ENCODE measurements at regions not wholly inside any gene's neighbourhood (a gene's known extent, or its start where the extent isn't known, plus 50 kb on each side); places are given as distances from the start of the nearest gene placed in this dataset.
"Not testable (repeated sequence)": the region's sequence is repeated elsewhere in the genome, so short reads cannot be mapped to it uniquely, and the experiment has no call there.

- no peak for DNase-seq (ENCODE audit: low read depth in 4 of 4, low spot score in 2 of 4)
These were observed 93.3 kb upstream of the ADAMTS5 start for GRCh38 chr21:27060190-27060589.

DNA sequence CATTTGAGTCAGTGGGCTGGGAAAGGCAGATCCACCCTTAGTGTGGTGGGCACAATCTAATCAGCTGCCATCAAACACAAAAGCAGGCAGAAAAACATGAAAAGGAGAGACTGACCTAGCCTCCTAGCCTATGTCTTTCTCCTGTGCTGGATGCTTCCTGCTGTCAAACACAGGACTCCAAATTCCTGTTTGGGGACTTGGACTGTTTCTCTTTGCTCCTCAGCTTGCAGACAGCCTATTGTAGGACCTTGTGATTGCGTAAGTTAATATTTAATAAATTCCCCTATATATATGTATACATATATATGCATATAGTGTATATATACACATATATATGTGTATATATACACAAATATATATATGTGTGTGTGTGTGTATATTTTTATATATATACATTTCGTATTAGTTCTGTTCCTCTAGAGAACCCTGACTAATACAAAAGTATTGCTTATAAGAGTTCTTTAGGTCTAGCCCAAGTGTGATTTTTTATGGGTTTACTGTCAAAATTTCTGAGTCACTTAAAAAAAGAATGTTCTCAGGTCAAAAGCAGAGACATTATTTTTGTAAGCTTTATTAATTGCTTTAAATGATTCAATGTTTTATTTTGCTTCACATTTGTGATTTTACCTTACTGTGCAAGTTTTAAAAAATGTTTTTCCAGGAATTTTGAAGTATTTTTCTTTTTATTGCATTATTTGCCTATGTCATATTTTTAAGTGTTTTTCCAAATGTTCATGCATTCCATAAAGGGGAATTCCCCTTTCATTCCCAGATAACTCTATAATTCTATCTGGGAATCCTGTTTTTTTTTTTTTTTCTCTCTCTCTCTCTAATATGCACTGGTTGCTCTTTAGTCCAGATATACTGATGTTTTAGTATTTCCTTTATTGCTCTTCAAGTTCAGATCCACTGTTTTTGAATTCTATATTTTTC is 92.1 kb upstream of the ADAMTS5 start:
- no peak for DNase-seq (ENCODE audit: low read depth in 4 of 4, low spot score in 2 of 4)

DNA sequence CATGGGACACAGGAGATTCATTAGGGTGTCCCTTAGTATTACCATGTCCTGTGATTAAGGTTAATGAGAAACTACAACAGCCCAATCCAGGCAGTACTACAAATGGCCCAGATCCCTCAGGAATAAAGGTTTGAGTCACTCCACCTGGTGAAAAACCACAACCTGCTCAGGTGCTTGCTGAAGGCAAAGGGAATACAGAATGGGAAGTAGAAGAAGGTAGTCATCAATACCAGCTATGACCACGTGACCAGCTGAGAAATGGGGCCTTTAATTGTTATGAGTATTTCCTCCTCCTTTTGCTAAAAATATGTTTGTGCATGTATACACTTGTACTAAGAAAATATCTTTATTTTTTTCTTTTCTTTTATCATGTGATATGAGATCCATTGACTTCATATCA is 91.1 kb upstream of the ADAMTS5 start:
- no peak for DNase-seq (ENCODE audit: low read depth in 4 of 4, low spot score in 2 of 4)

GRCh38 chr21:27047658-27048314 is 80.9 kb upstream of the ADAMTS5 start:
- no peak for DNase-seq (ENCODE audit: low read depth in 4 of 4, low spot score in 2 of 4)

GRCh38 chr21:27047283-27047657 is 80.4 kb upstream of the ADAMTS5 start:
- DNase-seq (ENCODE audit: low read depth in 4 of 4, low spot score in 2 of 4): peak in 1 of 4 donors; percentile 21

DNA sequence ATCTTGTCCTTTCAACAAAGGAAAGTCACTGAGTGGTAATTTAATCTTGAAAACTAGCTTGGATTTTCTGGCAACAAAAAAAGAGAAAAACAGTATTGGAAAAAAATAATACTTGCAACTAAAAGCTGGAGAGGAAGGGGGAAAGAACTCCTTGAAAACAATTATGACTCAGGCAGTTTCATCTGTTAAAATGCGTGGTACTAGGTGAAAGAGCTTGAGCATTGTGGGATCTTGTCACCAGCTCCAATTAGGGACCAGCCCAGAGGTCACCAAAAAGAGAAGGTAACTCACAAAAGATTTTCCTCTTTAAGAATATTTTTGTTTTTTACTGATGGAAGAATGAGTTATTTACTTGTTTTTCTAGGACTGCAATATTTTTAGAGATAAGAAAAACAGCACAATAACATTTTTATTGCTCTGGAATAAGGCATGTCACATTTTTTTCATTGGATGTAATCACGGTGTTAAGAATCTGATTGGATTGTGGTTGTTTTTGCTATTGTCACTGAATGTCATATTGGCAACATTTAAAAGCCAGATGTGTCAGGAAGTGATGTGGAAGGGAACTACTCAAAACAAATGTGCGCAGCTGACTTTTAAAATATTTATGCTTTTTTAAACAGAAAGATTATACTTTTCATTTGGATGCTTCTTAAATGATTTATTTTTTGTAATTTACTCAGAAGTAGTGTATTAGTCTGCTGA is 78.5 kb upstream of the ADAMTS5 start:
- DNase-seq (ENCODE audit: low read depth in 4 of 4, low spot score in 2 of 4): no peak

GRCh38 chr21:27043377-27043776 is 76.5 kb upstream of the ADAMTS5 start:
- DNase-seq (ENCODE audit: low read depth in 4 of 4, low spot score in 2 of 4): no peak

DNA sequence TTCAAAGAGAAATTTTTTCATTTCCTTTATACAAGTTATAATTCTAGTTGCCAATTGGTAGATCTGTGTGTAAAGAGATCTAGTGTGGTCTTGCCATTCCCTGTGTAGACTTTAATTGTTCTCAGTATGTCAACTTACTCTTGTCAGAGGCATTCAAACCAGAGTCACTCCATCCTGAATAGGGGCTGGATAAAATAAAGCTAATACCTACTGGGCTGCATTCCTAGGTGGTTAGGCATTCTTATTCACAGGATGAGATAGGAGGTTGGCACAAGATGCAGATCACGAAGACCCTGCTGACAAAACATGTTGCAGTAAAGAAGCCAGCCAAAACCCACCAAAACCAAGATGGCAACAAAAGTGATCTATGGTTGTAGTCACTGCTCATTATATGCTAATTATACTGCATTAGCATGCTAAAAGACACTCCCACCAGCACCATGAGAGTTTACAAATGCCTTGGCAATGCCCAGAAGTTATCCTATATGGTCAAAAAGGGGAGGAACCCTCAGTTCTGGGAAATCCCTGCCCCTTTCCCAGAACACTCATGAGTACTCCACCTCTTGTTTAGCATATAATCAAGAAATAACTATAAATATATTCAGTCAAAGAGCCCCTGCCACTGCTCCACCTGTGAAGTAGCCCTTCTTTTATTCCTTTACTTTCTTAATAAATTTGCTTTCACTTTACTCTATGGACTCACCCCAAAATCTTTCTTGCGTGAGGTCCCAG is 74.0 kb upstream of the ADAMTS5 start:
- no peak for DNase-seq (ENCODE audit: low read depth in 4 of 4, low spot score in 2 of 4)

DNA sequence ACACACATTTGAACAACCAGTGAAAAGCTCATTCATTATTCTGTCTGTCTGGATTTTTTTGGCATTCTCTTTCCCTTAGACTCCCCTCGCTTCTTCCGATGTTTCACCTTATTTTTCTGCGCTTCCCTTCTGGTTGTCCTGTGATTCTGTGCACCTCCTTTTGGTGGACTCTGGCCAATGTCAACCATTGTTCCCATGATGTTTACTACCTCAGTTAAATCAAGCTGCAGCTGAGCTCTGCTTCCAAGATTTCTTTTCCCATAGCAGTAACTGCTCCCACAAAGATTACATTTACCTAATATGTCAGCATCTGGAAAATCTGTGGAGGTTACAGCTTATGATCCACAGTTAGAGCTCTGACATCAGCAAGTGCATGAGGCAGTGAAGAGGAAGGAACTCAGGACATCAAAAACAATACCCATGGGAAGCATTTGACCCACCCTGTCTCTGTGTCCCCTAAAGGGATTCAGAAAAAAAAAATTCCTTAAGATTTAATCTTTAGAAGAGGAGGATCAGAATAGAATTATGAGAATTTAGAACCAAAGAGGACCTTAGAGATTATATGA is 69.9 kb upstream of the ADAMTS5 start:
- no peak for DNase-seq (ENCODE audit: low read depth in 4 of 4, low spot score in 2 of 4)

DNA sequence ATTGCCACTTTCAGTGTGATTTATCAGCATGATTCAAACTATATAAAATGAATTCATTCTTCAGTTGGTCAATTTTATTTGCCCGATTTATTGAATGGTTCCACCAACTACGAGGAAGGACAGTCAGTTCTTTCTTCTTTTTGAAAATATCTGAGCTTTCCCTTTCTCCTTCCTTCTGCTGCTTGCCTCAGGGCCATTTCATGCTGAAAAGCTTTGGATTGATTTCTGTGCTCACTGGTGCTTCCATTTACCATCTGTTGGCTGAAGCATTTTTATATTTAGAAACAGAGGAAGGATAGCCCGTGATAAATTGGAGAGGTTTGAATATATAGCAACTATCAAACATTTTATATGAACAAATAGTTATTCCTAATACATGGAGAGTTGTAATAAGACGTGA is 68.9 kb upstream of the ADAMTS5 start:
- no peak for DNase-seq (ENCODE audit: low read depth in 4 of 4, low spot score in 2 of 4)

DNA sequence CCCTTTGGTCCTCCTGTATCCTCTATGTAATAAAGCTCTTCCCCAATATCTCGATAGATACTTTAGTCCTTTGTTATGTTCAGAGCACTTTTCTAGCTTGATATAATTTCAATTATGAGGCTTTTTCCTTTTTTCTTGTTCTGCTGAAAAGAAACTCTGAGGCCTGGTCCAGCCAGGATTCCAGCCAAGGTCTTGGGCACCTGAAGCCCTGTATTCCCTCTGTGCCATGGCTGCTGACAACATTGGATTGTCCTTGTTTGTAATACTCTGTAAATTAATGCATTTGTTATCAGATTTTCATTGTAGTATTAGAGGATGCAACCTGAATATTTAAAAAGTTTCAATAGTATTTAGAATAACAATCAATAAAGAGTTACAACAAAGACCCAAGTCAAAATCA is 67.9 kb upstream of the ADAMTS5 start:
- no peak for DNase-seq (ENCODE audit: low read depth in 4 of 4, low spot score in 2 of 4)

GRCh38 chr21:27033471-27033870 is 66.6 kb upstream of the ADAMTS5 start:
- DNase-seq (ENCODE audit: low read depth in 4 of 4, low spot score in 2 of 4): no peak

- DNase-seq (ENCODE audit: low read depth in 4 of 4, low spot score in 2 of 4): no peak
These were observed 59.6 kb upstream of the ADAMTS5 start for GRCh38 chr21:27026501-27026900.

DNA sequence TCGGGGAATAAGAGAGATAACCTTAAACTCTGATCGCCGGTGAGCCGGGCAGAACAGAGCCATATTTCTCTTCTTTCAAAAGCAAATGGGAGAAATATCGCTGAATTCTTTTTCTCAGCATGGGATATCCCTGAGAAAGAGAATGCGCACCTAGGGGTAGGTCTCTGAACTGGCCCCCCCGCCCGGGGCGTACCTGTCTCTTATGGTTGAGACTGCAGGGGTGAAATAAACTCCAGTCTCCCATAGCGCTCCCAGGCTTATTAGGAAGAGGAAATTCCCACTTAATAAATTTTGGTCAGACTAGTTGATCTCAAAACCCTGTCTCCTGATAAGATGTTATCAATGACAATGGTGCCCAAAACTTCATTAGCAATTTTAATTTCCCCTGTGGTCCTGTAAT is 58.8 kb upstream of the ADAMTS5 start:
- not testable (repeated sequence) for DNase-seq (ENCODE audit: low read depth in 4 of 4, low spot score in 2 of 4)

- no peak for DNase-seq (ENCODE audit: low read depth in 4 of 4, low spot score in 2 of 4)
These were observed 58.1 kb upstream of the ADAMTS5 start for GRCh38 chr21:27024971-27025370.

DNA sequence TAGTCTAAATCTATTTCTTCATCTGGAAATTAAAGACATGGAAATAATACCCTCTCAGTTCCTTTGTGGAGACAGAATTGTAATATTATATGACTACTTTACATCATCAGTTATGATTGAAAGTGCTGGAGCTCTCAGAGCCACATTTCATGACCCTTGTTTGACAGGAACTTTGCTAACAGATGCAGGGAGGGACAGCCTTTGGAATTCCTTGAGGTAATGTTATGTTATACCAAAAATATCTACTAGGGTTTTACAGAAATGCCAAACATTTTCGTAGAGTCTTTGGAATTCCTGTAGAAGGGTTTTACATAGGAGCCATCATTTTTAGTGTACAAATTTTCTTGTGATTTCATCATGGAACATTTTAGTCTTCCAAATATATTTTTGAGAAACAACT is 57.4 kb upstream of the ADAMTS5 start:
- DNase-seq (ENCODE audit: low read depth in 4 of 4, low spot score in 2 of 4): no peak

DNA sequence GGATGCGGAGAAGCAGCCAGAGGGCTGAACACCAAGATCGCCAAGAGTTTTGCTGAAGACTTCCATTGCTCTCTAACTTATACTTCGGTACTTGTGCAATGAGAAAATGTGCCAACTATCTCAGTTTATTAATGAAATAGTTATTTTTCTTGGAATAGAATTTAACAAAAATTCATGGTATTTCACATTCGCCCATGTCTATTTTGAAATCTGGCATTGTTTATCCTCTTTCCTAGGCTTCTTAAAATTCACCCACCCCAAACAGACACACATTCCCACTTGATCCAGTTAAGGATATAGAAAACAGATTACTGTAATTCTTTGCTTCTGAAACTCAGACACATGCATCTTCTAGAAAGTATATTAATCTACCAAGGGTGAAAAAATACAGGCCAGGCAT is 56.3 kb upstream of the ADAMTS5 start:
- no peak for DNase-seq (ENCODE audit: low read depth in 4 of 4, low spot score in 2 of 4)

DNA sequence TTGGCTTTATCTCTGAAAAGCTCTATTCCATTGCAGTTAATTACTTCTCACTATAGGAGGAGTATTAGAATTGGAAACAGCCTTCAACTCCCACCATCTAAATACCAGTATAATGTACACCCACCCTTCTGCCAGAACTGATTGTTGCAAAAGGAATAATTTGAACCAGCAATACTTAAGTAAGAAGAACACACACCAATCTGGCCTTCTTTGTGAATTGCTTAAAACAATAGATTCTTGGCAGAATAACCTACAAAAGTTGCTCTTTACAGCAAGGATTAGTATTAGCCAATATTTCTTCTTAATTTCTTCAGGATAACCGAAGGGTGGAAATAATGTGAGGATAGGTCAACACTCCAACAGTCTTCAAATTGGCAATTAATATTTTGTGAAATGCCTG is 54.9 kb upstream of the ADAMTS5 start:
- DNase-seq (ENCODE audit: low read depth in 4 of 4, low spot score in 2 of 4): no peak

GRCh38 chr21:27021046-27021445 is 54.2 kb upstream of the ADAMTS5 start:
- DNase-seq (ENCODE audit: low read depth in 4 of 4, low spot score in 2 of 4): no peak

DNA sequence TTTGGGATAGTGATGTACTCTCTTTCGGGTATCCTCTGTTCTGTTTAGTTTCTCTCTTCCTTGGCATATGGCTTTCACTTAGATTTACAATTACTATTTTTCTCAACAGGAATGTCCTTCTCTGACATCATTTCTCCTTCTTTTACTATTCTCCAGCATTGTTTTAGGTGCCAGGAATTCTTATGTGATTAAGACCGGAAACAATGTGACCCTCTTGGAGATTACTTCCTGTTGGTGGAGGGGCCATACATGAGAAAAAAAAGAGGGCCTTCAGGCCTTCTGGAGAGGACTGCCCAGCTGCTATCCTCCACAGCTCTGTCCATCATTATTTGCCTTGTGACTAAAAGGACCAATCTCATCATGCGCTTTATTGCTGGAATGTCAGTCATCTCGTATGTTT is 50.4 kb upstream of the ADAMTS5 start:
- no peak for DNase-seq (ENCODE audit: low read depth in 4 of 4, low spot score in 2 of 4)

Data from left renal cortex interstitium (tissue), 4 donors.